ENCODE measurements at regions not wholly inside any gene's neighbourhood (a gene's known extent, or its start where the extent isn't known, plus 50 kb on each side); places are given as distances from the start of the nearest gene placed in this dataset.

- H3K4me3 ChIP-seq (ENCODE audit: low read length): no peak overlapping the region
- peak; percentile 95 for DNase-seq (ENCODE audit: low read depth)
- no peak for TF ChIP-seq CTCF (IDR thresholded peaks at IDR 0.05; ENCODE audit: insufficient read depth, low read depth, low read length, missing control alignments)
These were observed 111.6 kb downstream of the BTC start for GRCh38 chr4:74682567-74683359.

- TF ChIP-seq CTCF (IDR thresholded peaks at IDR 0.05; ENCODE audit: insufficient read depth, low read depth, low read length, missing control alignments): no peak
- no peak overlapping the region for H3K4me3 ChIP-seq (ENCODE audit: low read length)
- DNase-seq (ENCODE audit: low read depth): no peak
These were observed 101.4 kb downstream of the BTC start for GRCh38 chr4:74692972-74693371.

Data from epithelial cell of esophagus (primary cell).